ENCODE measurements at regions not wholly inside any gene's neighbourhood (a gene's known extent, or its start where the extent isn't known, plus 50 kb on each side); places are given as distances from the start of the nearest gene placed in this dataset.

DNA sequence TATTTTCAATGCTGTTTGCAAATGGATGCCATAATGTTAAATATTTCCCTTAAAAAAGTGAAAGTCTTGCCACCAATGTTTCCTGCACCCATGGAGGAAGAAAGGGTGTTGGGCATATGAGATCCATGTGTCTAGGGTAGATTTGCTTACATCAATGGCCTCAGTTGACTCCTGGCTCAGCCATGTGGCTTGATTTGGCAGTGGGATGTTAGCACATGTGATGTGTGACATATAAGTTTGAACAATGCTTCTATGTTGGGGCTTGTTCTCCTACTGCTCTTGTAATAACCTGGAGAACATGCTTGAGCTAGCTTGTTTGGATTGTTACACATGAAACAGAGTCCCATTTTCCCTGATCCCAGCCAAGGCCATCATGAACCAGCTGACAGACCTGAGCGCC is 187.6 kb downstream of the SCP2D1 start:
- DNase-seq, result no peak

DNA sequence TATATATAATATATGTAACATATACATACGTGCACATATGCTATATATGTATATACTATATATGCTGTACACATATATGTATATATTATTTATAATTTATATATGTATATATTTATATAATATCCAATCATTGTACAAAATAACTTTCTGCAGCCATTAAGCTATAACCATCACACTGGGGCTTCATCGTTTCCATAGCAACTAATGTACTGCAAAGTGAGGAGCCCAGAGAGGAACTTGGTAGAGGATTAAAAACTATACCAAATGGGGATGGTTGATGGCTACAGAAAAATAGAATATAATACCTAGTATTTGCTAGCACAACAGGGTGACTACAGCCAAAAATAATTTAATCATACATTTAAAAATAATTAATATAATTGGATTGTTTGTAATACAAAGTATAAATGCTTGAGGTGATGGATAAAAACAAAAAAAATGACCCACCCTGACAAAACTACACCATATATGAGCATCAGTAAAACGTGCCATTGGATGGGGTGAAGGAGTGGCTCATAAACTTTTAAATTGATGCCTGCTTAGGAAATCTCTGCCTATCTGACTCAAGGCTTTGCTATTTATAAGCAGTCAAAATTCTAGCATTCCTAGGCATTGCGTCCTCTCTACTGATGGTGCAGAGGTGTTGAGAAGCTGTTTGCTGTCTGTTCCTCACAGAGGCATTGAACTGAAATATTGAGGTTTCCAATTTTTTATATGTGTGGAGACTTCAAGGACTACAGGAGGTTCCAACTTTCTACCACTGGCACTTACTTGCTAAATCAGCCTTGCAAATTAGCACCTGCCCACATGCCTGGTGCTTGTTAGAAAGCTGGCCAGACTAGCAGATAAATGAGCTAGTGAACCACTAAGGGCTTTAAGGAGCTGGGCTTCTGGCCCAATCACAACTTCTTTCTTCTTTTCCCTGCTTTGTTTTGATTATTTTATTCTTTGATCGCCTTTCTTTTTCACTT is 190.1 kb downstream of the SCP2D1 start:
- no peak for DNase-seq

DNA sequence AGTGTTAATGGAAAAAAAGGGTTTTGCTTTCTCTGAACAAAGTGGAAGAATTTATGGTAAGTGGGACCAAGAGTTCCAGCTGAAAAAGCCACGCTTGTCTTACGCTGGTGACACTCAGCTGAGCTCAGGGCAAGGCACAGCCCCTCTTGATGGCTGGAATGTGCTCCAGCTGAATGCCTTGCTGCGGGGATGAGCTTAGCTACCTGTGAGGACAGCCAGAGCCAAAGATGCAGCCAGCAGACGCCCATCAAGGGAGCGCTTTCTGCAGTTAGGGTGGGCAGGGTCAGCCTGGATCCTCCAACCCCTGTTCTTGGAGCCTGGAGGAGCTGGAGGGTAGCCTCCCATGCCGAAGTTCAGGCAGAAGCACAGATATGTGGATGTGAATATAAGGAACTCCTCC is 191.4 kb downstream of the SCP2D1 start:
- no peak for DNase-seq

DNA sequence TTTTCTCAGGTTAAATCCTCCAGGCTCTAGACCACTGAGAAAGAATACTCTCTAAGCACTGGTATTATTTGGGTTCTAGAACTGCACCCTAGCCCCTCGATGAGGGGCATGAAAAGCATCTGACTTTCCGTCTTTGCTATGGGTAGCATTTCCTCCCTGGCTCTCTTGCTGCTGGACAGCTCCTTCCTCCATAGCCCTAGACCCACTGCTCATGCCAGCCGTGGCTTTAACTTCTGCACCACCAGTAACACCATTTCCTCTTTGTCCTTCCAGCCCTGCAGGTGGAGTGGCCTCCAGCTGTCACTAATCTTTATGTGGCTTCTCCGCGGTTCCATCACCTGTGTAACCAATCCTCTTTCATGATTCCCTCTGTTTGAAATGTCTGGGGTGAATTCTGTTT is 194.9 kb downstream of the SCP2D1 start:
- DNase-seq, result no peak

DNA sequence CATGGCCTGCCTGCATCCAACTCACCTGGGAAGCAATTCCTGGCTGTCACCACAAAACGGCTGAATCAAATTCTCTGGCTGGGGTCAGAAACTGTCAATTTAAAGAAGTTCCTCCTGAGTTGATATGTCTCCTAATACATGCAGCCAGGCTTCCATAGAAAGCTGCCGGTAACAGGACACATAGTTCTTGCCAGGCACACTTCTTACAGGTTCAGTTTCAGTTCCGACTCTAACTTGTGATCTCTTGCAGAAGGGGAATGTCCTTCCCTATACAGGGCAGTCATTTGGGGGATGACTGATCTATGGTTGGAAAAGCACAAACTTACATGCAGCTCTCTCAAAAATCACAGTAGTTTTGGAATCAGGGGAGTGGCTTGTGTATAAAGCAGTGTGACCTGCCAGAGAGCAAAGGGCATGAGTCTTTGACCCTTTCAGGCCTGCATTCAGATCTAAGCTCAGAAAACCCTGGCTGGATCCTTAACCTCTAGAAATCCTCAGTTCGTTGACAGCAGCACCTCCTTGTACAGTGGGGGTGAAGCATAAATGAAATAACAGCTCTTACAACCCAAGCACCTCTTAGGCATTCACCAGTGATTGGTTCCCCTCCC is 195.6 kb downstream of the SCP2D1 start:
- no peak for DNase-seq

DNA sequence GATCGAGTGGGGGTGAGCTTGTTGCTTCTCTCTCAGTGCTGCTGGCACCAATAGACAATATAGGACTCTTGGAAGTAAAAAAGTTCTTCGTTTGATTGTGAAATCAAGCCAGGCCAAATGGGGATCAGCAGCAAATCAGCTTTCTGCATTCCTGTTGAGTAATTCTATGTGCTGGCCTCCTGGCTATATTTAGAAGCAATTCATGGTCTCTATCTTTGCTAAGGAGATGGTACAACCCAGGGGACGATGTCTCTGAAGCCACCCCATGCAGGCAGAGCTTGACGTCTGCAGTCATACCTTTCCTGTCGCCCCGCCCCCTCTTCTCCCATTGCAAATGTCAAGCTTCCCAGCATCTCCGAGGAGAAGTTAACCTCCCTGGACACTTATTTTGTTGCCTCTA is 199.1 kb downstream of the SCP2D1 start:
- DNase-seq, result no peak

DNA sequence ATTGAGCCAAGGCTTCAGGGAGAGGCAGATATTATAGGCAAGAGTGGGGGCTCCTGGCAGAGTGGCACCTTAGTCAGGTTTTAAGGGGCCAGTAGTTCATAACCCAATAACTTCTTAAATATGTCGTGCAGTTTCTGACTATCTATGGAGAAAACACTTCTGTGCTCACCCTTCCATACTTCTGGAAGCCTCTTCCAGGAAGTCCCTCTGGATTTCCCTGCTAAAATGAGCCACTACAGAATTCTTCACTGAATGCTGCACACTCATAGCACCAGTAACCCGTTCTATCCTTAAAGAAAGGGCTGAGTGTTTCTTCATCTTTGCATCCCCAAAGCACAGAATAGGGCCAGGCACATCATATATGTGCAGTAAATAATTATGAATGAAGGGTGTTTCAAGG is 198.5 kb upstream of the SLC24A3 start:
- no peak for DNase-seq

DNA sequence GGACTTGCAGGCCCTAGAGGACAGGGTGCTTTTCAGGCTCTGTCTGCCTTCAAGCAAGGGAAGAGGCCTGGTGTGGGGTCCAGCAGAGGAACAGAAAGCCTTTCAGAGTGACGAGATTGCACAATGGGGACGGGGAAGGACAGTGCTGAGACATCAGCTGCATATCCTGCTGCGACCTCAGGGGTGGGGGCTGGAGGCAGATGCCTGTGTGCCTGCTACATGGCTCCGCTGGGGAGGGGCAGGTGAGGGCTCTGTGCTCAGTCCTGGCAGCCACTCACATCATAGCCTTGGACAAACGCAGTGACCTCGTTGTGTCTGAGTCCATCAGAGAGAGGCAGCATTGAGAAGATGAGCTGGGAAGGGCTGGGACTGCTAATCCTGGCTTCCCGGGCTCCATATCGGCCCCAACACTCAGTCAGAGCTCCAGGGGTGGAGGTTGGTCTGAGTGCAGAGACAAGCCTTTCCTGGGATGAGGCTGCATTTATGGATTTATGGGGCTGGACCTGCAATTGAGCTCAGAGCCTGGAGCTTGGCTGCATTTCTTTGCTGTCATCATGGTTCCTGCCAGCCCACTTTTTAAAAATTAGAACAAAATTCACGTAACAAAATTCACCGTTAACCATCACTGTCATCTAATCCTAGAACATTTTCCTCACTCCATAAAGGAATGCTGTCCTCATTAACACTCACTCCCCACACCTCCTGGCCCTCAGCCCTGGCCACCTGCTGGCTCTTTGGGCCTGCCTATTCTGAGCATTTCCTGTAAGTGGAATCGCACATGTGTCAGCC is 196.9 kb upstream of the SLC24A3 start:
- DNase-seq, result no peak

DNA sequence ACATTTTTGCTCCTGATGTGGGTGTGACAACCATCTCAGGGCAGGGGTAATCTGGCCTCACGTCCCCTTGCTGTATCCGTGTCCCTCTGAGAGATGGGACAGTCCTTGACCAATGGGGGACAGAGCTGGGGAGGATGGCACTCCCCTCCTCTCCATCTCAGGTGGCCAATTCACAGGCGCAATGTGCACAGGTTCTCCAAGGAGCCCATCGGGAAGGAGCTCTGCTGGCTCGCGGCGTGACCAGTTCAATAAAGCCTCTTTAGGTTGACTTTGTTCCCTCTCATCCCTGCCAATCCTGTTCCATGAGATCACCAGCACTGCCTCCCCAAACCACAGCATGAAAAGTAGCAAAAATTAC is 196.3 kb upstream of the SLC24A3 start:
- no peak for DNase-seq

DNA sequence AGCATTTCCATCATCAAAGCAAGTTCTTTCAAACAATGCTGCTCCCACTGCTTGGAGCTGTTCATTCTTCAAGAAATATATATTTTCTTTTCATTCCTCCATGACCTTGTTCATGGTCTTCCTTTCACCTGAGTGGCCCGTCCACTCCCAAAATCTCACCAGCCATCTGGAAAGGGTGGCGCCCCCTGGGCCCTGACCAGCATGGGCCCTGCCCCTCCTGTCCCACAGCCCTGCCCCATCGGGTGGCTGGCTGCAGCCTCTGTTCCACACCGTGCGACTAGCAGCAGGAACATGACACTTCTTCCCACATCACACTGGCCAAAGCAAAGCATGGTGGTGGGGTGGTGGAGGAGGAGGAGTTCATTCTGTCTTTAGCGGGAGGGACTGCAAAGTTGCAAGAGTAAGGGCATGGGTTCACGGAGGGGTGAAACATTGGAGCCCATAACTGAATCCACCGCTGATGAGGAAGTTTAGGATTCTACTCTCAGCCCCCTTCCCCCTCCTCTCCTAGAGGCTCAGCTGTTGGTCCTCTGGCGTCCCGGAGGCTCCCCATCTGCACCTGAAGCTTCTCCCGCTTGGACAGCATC is 195.2 kb upstream of the SLC24A3 start:
- DNase-seq, result no peak

DNA sequence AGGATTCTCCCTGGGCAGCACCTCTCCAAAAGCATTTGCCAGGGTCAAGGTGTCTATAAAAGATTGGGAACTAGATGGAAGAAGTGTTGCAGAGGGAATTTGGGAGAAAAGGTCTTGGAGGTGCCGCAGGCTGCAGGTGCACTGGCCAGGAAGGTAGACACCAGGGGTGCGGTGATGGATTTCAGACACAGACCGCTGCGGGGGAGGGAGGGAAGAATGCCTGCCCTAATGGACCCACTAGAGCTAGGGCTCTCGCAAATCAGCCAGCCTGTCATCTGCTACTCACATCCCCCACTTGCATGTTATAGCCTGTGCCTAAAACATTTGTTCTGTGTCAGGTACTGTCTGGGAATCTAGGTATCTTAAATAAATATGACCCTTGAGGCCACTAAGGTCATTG is 193.6 kb upstream of the SLC24A3 start:
- DNase-seq, result no peak

DNA sequence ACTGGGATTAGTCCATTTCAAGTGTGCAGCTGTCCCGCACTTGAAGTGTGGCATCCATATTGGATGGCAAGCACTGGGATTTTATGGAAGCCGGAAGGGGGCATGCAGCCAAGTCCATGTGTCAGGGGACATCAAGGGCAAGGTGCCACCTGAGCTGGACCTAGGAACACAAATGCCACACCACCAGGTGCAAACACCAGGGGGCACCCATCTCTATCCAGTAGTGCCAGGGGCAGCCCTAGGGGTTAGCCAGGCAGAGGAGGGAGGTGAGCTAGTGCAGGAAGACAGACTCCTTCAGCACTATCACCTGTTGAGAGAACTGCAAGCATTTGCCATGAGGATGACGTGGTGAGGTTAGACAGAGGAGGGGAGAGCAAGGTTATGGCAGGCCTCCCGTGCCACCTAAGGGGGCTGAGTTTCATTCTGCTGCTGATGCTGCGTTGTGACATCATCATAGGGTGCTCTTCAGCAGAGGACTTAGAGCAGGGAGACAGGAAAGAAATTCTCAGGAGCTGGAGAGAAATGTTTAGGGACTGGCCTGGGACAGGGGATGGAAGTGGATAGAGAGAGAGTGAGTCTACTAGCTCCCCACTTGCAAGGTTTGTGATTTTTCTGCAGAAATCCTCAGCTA is 192.6 kb upstream of the SLC24A3 start:
- DNase-seq, result no peak

DNA sequence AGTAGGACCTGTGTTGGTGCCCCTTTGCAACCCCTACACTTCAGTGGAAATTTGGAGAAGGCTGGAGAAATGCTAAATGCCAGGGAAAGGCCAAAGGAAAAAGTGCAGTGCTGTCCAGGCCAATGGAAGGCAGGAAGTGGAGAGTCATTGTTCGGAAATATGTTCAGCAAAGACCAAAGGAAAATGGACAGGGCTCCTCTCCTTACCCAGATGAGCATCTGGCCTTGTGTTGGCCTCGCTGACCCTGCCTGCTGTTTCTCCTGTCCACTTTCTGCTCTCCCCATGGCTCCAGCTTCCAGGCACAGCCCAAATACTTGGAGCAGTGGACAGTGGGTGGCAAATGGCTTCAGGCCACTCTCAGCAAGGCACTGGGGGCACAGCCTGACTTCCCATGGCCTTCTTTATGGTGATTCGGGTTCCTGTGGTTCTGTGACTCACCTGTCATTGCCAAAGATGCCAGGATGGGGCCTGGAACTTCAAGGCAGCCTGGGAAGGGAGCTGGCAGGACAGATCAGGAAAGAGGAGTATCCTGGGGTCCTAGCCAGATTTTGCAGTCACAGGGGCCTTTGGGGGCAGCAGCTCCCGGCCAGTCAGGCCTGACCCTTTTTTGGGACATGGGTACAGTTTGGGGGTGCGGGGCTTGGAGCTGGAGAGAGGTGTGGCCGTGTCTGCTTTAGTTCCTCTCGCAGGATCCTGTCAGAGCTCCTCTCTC is 190.9 kb upstream of the SLC24A3 start:
- DNase-seq, result no peak

DNA sequence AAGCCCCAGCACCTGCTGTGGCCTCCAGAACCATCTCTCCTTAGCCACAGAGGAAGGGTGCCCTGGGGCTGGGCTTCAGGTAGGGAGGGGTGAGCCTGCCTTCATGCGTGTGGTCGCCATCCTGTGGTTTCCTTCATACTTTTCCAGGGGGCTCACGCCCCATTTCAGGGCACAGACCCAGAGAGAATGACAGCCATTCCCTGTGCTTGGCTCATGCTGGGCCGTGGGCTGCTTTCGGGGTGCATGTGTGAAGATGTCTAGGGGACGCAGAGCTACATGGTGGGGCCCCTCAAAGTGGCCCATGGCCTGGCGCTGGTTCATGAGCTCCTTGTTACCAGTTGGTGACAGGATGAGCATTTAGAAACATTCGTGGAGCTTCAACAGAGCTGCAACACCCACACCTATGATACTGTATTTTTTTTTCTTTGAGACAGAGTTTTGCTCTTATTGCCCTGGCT is 190.3 kb upstream of the SLC24A3 start:
- DNase-seq, result no peak

DNA sequence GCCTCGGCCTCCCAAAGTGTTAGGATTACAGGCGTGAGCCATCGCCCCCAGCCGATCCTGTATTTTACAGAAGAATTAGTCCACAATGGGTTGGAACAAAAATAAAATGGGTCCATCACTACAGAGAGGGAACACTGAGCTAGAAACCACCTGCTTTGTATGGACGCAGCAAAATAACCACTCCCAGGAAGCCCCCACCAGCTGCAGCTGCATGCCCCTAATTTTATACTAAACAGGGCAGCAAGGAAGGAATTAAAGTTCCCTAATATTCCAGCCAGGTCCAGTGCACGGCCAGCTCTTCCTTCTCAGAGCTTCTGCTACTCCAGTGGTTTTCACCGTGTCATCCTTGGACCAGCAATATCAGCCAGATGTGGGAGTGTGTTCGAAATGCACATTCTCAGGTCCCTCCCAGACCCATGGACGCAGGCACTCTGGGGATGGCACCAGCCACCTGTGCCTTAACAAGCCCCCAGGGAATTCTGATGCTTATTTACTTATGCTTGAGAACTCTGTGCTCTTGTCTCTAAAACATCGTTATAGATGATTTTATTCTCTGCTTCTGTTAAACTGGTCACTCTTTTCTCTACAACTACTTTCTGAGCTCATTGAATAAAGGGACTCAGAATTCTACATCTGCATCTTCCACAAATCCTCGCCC is 189.5 kb upstream of the SLC24A3 start:
- DNase-seq, result no peak

DNA sequence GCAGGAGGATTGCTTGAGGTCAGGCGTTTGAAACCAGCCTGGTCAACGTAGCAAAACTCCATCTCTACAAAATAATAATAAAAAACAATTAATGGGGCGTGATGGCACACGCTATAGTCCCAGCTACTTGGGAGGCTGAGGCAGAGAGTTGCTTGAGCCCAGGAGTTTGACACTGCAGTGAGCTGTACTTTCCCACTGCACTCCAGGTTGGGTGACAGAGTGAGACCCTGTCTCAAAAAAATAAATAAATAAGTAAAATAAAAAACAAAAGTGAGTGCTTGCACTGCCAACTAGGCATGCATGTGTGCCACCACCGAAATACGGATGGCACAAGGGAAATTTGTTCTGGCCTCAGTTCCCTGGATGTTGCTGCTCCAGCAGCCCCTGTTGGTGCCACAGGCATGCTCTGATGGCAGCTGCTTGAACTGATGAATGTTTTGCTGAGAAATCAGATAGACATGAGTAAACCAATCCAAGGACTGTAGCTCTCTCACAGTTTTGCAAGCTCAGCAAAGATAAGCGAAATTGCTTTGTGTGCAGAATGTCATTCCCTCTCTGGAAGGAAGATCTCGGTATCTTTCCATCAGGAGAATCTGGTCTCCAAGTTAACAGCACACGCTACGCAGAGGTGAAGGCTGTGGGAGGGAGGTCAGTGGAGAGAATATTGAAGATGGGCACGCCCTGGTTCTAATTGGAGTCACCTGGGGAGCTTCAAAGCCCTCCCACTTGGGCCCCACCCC is 188.0 kb upstream of the SLC24A3 start:
- no peak for DNase-seq

DNA sequence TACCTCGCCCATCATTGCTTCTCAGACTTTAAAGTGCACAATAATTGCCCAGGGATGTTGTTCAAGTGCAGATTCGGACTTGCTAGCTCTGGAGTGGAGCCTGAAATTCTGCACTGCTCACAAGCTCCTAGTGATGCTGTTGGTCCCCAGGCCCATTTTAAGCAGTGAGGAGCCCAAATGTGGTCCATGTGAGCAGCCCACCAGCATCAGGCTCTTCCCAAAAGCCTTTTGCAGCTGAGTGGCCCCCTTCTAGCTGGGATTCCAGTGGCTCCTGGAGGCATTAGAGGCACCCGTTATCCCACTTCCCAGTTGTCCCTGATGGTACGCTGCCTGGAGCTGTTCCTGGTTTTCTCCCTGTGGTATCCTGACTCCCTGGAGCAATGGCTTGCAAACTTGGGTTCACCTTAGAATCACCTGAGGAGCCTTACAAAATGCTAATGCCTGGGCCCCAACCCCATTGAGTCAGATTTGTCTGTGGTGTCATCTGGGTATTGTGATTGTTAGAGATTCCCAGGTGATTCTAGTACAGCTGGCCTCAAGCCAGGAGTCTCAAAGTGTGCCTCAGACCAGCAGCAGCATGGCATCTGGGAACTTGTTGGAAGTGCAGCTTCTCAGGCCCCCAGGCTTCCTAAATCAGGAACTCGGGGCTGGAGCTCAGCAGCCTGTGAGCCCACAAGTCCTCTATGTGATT is 186.9 kb upstream of the SLC24A3 start:
- no peak for DNase-seq

DNA sequence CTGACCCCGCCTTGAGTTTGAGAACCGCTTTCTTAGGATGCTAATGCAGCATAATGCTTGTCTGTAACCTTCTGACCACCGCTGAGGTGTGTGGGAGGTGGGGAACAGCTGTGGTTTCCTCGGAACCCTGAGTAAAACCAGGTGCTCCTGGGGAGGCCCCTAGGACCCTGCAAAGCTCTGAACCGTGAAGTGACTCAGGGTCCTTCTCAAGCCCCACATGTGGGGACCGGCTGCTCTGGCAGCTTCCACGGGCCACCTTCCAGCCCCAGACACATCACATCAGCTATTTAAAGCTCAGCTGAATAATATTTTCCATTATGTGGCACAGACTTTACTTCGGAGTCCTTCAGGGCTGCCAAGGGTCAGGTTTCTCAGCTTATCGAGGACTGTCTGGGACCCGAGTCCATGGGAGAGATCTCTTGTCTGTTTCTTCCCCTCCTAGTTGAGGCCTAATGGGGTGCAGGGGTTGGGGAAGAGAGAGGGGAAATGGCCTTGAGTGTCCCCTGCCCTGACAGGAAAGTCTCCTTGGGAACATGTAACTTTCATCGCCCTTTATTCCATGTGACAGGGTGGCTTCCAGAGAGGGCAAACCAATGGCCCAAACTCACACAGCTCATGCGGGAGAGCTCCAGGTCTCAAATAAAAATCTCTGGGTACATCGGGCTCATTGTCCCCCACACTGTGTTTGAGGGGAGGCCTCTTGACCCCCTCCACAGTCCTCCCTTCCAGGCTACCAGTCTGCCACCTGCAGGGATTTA is 186.1 kb upstream of the SLC24A3 start:
- no peak for DNase-seq

DNA sequence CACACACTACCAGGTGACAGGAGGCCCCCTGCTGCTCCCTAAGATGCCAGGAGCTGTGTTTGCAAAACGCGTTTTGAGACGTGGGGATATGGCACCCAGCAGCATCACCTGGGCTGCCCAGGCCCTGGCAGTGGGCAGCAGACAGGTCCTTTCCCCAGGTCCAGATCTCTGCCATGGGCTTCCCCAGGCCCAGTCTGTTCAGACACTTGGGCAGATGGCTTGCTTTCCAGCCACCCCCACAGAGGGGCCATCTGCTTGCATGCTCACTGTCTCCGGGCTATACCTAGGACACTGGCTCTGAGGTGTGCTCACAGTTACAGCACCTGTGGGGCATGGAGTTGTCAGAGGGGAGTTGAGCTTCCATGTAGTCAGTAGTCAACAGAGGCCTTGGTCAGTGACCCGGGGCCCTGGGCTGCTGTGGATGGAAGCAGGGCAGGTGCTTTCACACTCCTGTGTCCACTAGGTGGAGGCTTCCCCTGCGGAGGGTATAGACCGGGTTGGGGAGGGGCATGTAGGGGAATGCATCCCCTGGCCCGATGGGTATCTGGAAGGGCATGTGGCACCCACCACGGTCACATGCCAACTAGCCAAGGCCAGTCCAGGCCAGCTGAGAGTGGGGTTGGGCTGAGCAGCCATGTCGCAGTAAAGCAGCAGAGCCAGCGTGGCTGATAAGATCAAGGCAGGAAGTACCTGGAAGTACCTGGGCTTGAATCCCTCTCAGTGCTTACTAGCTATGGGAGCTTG is 185.4 kb upstream of the SLC24A3 start:
- DNase-seq, result no peak
